ENCODE measurements at regions not wholly inside any gene's neighbourhood (a gene's known extent, or its start where the extent isn't known, plus 50 kb on each side); places are given as distances from the start of the nearest gene placed in this dataset.
A peak's percentile ranks its signal among the peaks of the same experiment; 100 is the strongest.

DNA sequence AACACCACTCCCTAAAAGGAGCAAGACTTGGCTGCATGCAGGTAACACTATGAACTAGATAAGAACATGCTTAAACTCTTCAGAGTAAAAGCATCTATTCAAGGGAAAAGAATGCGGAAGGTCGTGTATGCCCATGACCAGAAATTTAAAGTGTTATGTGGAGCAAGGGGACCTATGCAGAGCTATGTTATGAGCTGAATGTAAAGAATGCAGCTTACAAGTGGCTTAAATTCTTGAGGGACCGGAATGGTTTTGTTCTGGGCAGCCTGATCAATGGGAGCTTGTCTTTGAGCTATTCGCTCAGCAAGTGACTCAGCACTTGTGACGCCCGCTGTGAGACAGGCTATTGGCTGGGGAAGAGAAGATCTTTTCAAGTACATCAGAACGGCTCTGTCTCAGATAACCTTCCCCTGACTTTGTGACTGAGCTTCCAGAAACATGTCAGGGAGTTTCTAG, 367.5 kb upstream of the THBS1 start:
- intact Hi-C loops (cut with DNase I) = no loop called here
- no peaks in the 10 kb centered on the region for H3K9me3 ChIP-seq
- DNase-seq (peak; percentile 71), ATAC-seq (peak; percentile 88)
- TF ChIP-seq, protein P1, sequence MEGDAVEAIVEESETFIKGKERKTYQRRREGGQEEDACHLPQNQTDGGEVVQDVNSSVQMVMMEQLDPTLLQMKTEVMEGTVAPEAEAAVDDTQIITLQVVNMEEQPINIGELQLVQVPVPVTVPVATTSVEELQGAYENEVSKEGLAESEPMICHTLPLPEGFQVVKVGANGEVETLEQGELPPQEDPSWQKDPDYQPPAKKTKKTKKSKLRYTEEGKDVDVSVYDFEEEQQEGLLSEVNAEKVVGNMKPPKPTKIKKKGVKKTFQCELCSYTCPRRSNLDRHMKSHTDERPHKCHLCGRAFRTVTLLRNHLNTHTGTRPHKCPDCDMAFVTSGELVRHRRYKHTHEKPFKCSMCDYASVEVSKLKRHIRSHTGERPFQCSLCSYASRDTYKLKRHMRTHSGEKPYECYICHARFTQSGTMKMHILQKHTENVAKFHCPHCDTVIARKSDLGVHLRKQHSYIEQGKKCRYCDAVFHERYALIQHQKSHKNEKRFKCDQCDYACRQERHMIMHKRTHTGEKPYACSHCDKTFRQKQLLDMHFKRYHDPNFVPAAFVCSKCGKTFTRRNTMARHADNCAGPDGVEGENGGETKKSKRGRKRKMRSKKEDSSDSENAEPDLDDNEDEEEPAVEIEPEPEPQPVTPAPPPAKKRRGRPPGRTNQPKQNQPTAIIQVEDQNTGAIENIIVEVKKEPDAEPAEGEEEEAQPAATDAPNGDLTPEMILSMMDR (IDR thresholded peaks at IDR 0.05) = no peak
- no peak overlapping the region for H3K4me3 ChIP-seq
- no peaks in the 10 kb centered on the region for H3K36me3 ChIP-seq
- no peaks in the 10 kb centered on the region for H3K27me3 ChIP-seq
- H3K27ac ChIP-seq = no peak overlapping the region
- H3K4me1 ChIP-seq = no peaks in the 10 kb centered on the region

DNA sequence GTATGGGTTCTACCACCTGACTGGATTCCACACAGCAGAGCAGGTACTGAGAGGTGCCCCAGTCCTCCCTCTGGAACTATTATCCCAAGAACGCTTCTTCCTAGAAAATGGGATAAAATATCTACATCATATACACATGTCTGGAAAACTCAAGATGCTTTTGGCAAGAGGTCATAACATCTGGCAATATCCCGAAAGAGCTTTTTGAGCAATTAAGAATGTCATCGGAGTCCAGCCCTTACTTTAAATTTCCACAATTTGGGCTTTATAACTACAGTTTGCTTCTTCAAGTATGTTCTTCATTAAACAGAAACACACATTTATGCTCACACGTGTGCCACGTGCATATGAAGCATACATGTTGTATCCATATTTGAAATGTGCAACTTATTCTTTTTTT, 365.9 kb upstream of the THBS1 start:
- TF ChIP-seq, protein P1 (IDR thresholded peaks at IDR 0.05) = no peak

DNA sequence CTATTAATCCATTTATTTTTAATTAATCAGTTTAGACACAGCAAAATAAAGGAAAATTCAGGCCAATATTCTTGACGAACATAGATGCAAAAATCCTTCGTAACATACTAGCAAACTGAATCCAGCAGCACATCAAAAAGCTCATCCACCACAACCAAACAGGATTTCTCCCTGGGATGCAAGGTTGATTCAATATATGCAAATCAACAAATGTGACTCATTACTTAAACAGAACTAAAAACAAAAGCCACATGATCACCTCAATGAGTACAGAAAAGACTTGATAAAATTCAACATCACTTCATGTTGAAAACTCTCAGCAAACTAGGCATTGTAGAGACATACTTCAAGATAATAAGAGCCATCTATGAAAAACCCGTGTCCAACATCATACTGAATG, 364.1 kb upstream of the THBS1 start:
- H3K4me1 ChIP-seq = no peaks in the 10 kb centered on the region
- H3K36me3 ChIP-seq = no peaks in the 10 kb centered on the region
- DNase-seq = no peak
- TF ChIP-seq, protein P1 (IDR thresholded peaks at IDR 0.05) = no peak
- ATAC-seq = no peak
- H3K4me3 ChIP-seq = no peak overlapping the region
- intact Hi-C loops (cut with DNase I) = no loop called here
- H3K27ac ChIP-seq = no peak overlapping the region
- H3K9me3 ChIP-seq = no peaks in the 10 kb centered on the region
- H3K27me3 ChIP-seq = no peaks in the 10 kb centered on the region

More for the DNA sequence above, 365.9 kb upstream of the THBS1 start:
- no peaks in the 10 kb centered on the region for H3K4me1 ChIP-seq
- no peak for ATAC-seq
- no peaks in the 10 kb centered on the region for H3K9me3 ChIP-seq
- no peak overlapping the region for H3K4me3 ChIP-seq
- intact Hi-C loops (cut with DNase I) = no loop called here
- no peaks in the 10 kb centered on the region for H3K27me3 ChIP-seq
- H3K27ac ChIP-seq = no peak overlapping the region
- no peak for DNase-seq
- H3K36me3 ChIP-seq = no peaks in the 10 kb centered on the region

DNA sequence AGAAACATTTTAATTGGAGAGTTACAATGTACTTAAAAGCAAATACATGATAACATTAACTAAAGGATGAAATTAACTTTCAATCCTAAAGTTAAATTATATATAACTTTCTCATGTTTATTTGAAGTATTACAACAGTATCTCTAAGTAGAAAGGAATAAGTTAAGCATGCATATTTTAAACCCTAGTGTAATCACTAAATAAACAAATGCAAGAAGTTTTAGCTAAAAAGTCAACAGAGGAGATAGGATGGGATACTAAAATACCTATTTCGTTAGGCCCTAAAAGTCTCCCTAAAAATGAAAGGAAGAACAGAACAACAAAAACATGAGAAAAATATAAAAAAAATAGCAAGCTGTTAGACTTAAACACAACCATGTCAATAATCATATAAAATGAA, 361.3 kb upstream of the THBS1 start:
- Histone ChIP-seq H3K4me3 (no peak overlapping the region), H3K27me3 (no peaks in the 10 kb centered on the region), H3K36me3 (no peaks in the 10 kb centered on the region), H3K4me1 (no peaks in the 10 kb centered on the region), H3K27ac (no peak overlapping the region), H3K9me3 (no peaks in the 10 kb centered on the region)
- ATAC-seq = no peak
- TF ChIP-seq, protein P1 (IDR thresholded peaks at IDR 0.05) = no peak
- intact Hi-C loops (cut with DNase I) = no loop called here
- no peak for DNase-seq

DNA sequence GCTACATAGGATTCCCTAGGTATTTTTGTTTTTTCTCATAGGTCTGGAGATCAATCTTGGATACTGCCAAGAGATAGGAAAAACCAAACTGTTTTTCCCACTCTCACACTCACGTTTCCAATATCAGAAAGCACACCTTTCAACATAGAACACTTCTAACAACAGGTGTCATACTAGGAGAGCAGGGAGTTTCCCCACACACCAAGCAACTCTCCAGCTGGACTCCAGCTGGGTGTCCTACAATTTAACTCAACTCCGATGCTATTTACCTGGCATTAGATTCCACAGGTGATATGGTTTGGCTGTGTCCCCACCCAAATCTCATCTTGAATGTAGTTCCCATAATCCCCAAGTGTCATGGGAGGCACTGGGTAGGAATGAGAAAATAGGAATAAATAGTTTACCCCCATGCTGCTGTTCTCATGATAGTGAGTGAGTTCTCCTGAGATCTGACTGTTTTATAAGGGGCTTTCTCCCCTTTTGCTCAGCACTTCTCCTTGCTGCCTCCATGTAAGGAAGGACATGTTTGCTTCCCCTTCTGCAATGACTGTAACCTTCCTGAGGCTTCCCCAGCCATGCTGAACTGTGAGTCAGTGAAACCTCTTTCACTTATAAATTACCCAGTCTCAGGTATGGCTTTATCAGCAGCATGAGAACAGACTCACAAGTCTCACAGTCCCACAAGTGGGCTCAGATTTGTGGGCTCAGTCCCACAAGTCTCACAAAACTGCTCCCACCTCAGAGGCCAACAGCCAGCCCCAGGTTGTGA, 354.5 kb upstream of the THBS1 start:
- no peaks in the 10 kb centered on the region for H3K27me3 ChIP-seq
- intact Hi-C loops (cut with DNase I) = no loop called here

More for the DNA sequence above, 354.5 kb upstream of the THBS1 start:
- Histone ChIP-seq H3K4me1 (peaks cover 8% of the 10 kb centered on the region), H3K4me3 (no peak overlapping the region), H3K27ac (no peak overlapping the region), H3K36me3 (no peaks in the 10 kb centered on the region), H3K9me3 (no peaks in the 10 kb centered on the region)
- DNase-seq (no peak), ATAC-seq (no peak)
- TF ChIP-seq, protein P1 (IDR thresholded peaks at IDR 0.05) = no peak
